ENCODE measurements at regions not wholly inside any gene's neighbourhood (a gene's known extent, or its start where the extent isn't known, plus 50 kb on each side); places are given as distances from the start of the nearest gene placed in this dataset.

DNA sequence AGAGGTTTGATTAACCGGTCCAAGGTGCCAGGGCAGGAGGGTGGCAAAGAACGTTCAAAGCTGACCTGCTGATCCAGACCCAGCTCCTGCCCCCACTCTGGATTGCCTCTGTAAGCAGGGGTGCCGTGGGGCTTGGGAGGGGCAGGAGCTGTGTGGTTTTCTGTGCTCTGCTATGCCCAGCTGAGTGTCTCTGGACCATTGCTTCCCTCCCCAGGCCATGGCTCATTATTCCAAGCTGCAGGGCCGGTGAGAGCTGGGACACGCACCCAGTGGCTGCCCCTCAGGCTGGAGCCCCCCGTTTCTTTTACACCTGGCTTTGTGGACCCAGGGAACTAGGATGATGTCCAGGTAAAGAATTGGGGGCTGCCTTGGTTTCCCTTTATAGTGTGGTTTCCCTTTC is 238.4 kb upstream of the HS6ST1 start:
- no peak for DNase-seq (ENCODE audit: low spot score)
- TF ChIP-seq CTCF (IDR thresholded peaks at IDR 0.05), result no peak
- no peak overlapping the region for H3K27ac ChIP-seq
- H3K4me3 ChIP-seq, result no peak overlapping the region

DNA sequence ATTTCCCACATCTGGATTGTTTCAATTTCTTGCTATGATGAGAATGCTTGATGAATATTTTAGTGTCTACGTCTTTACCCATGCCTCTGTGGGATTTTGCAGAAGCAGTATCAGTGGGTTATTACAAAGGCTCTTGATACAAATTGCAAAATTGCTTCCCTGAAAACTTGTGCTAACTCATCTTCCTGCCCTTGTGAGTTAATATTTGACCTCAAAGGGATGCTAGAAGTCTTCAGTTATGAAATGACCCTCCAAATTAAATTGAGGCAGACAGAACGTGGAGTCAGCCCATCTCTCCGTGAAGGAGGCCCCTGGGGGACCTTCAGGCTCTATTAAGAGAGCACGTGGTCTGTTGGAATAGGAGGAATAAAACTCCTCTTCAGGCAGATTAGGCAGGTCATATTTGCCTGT is 239.2 kb upstream of the HS6ST1 start:
- no peak for DNase-seq (ENCODE audit: low spot score)
- Histone ChIP-seq H3K4me3 (no peak overlapping the region), H3K27ac (no peak overlapping the region)
- TF ChIP-seq CTCF (IDR thresholded peaks at IDR 0.05), result no peak

- no peak for TF ChIP-seq CTCF (IDR thresholded peaks at IDR 0.05)
- no peak overlapping the region for H3K4me3 ChIP-seq
- DNase-seq (ENCODE audit: low spot score), result no peak
- H3K27ac ChIP-seq, result no peak overlapping the region
Measured at GRCh38 chr2:128558441-128558840, 239.8 kb upstream of the HS6ST1 start.

DNA sequence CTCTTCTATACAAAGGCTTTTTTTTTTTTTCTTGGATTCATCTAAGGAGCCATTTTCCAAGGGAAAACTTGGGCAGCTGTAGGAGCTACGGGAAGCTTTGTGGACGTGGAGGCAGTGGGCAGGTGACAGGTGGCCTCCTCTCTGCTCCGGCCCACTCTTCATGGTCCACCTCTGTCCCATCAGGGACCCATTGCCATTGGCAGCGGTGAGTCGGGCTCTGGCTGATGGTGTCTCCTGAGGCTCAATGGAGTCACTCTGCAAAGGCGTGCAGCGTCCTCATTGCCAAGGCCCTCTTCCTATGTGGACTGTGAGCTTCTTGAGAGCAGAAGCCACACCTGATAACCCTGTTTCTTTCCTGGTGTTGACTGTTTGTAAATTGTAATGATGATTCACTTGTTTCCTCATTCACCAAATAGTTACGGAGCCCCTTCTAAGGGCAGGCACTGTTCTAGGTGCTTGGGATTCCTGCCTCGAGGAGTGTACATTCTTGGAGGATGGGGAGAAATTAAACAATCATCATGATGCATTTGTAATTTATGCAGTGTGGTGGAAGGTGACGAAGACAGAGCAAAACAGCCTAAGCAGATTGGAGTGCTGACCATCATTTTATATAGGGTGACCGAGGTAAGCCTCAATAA is 240.3 kb upstream of the HS6ST1 start:
- no peak for DNase-seq (ENCODE audit: low spot score)
- TF ChIP-seq CTCF (IDR thresholded peaks at IDR 0.05), result no peak
- H3K27ac ChIP-seq, result no peak overlapping the region
- H3K4me3 ChIP-seq, result no peak overlapping the region

DNA sequence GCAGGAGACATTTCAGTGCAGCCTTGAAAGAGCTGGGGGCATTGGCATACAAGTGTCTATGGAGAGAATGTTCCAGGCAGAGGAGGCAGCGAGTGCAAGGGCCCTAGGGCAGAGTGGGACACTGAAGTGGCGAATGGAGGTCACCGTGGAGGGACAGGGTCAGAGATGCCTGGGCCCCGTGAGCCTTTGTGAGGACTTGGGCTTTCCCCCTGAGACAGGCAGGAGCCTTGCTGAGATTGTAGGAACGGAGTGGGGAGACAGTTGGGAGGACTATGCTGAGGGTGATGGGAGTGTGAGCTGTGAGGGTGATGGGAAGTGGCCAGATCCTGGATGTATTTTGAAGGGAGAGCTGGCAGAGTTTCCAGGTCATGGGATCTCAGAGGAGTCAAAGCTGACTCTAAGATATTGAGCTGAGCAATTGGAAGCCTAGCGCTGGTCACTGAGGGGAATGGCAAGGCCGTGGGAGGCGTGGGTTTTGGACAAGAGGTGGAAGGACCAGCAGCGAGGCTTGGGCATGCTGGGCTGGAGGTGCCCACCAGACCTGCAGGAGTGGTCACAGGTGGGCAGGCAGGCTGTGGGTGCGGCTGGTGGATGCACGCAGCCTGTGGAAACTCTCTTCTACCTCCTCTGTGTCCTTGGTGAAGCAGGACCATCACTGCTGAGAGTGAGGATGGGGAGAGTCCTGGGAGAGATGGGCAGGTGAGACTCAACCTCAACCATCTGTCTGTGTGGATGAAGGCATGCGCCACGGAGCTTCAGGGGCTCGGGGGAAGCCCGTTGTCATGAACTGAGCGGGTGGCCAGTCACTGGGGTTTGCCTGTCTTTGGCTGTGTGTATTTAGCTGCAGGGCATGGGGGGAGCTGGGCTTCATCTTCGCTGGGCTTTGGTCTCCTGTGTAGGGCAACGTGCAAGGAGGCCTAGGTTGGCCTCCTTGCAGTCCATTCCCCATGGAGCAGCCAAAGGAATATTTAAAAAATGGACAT is 241.2 kb upstream of the HS6ST1 start:
- DNase-seq (ENCODE audit: low spot score), result peak; percentile 62
- no peak for TF ChIP-seq CTCF (IDR thresholded peaks at IDR 0.05)
- Histone ChIP-seq H3K4me3 (no peak overlapping the region), H3K27ac (no peak overlapping the region)

GRCh38 chr2:128560718-128561117 is 242.1 kb upstream of the HS6ST1 start:
- Histone ChIP-seq H3K27ac (no peak overlapping the region), H3K4me3 (no peak overlapping the region)
- TF ChIP-seq CTCF (IDR thresholded peaks at IDR 0.05), result no peak
- DNase-seq (ENCODE audit: low spot score), result no peak

Data from coronary artery (tissue), 2 donors.